ENCODE measurements at regions not wholly inside any gene's neighbourhood (a gene's known extent, or its start where the extent isn't known, plus 50 kb on each side); places are given as distances from the start of the nearest gene placed in this dataset.

DNA sequence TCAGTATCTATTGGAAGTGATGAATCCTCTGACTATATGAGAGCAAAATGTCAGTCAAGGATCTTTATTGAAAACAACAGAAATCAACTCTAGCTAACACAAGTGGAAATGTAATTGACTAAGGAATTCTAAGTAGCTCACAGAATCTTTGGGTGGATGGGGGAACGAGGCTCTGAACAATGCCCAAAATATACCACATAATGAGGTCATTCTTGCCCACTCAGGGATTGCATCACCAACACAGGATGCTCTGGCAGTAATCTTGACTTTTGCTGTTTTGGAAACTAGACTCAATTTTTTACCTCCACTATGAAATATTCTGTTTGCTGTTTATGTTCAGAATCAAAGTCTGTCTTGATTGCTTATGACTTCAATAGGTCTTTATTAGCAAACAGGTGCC lies 127.4 kb upstream of the UNC5C start:
- Histone ChIP-seq H3K9me2 (no peaks in the 10 kb centered on the region), H3K79me2 (ENCODE audit: insufficient read depth) (no peaks in the 10 kb centered on the region), H3K4me1 (ENCODE audit: control insufficient read depth in 1 of 2, insufficient read depth in 2 of 2, low read depth in 1 of 2, low read length in 1 of 2) (peaks cover 0 to 4% of the 10 kb centered on the region in 2 experiments; a peak in 2 of 4 replicates), H3K36me3 (replicated peaks in 1 of 2; ENCODE audit: control insufficient read depth in 1 of 2, insufficient read depth in 2 of 2, low read length in 1 of 2) (no peaks in the 10 kb centered on the region), H3K9me3 (no peaks in the 10 kb centered on the region), H3F3A (replicated peaks; ENCODE audit: insufficient read depth) (no peaks in the 10 kb centered on the region), H4K20me1 (ENCODE audit: insufficient read depth) (no peaks in the 10 kb centered on the region), H3K4me2 (no peak overlapping the region), H2AFZ (ENCODE audit: low read depth) (no peak overlapping the region), H3K27me3 (ENCODE audit: insufficient read depth) (no peaks in the 10 kb centered on the region), H3K4me3 (ENCODE audit: low read depth in 2 of 2, low read length in 1 of 2) (no peak overlapping the region), H3K9ac (no peak overlapping the region), H3K27ac (ENCODE audit: low read depth in 2 of 2, low read length in 1 of 2) (no peak overlapping the region)
- no peak for DNase-seq
- ChIA-PET CTCF (no interaction called here), POLR2A (no interaction called here)
- WGBS (ENCODE audit: low lambda C conversion rate) = 24% methylated on average over 1 of the region's 1 CpG
- TF ChIP-seq RAD21 (IDR thresholded peaks at IDR 0.05; ENCODE audit: low read length) (no peak), TEAD4 (IDR thresholded peaks at IDR 0.05; ENCODE audit: borderline replicate concordance, insufficient read depth) (no peak), SMC3 (IDR thresholded peaks at IDR 0.05; ENCODE audit: low read depth, low read length) (no peak), RFX5 (IDR thresholded peaks at IDR 0.05; ENCODE audit: low read length) (no peak)
- TF ChIP-seq, protein P1, sequence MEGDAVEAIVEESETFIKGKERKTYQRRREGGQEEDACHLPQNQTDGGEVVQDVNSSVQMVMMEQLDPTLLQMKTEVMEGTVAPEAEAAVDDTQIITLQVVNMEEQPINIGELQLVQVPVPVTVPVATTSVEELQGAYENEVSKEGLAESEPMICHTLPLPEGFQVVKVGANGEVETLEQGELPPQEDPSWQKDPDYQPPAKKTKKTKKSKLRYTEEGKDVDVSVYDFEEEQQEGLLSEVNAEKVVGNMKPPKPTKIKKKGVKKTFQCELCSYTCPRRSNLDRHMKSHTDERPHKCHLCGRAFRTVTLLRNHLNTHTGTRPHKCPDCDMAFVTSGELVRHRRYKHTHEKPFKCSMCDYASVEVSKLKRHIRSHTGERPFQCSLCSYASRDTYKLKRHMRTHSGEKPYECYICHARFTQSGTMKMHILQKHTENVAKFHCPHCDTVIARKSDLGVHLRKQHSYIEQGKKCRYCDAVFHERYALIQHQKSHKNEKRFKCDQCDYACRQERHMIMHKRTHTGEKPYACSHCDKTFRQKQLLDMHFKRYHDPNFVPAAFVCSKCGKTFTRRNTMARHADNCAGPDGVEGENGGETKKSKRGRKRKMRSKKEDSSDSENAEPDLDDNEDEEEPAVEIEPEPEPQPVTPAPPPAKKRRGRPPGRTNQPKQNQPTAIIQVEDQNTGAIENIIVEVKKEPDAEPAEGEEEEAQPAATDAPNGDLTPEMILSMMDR (IDR thresholded peaks at IDR 0.05) = no peak
- TF ChIP-seq, protein P2, sequence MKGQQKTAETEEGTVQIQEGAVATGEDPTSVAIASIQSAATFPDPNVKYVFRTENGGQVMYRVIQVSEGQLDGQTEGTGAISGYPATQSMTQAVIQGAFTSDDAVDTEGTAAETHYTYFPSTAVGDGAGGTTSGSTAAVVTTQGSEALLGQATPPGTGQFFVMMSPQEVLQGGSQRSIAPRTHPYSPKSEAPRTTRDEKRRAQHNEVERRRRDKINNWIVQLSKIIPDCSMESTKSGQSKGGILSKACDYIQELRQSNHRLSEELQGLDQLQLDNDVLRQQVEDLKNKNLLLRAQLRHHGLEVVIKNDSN (IDR thresholded peaks at IDR 0.05; ENCODE audit: borderline replicate concordance, low read depth) = no peak
- TF ChIP-seq, protein P3, sequence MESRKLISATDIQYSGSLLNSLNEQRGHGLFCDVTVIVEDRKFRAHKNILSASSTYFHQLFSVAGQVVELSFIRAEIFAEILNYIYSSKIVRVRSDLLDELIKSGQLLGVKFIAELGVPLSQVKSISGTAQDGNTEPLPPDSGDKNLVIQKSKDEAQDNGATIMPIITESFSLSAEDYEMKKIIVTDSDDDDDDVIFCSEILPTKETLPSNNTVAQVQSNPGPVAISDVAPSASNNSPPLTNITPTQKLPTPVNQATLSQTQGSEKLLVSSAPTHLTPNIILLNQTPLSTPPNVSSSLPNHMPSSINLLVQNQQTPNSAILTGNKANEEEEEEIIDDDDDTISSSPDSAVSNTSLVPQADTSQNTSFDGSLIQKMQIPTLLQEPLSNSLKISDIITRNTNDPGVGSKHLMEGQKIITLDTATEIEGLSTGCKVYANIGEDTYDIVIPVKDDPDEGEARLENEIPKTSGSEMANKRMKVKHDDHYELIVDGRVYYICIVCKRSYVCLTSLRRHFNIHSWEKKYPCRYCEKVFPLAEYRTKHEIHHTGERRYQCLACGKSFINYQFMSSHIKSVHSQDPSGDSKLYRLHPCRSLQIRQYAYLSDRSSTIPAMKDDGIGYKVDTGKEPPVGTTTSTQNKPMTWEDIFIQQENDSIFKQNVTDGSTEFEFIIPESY (IDR thresholded peaks at IDR 0.05; ENCODE audit: borderline replicate concordance, low read depth) = no peak

DNA sequence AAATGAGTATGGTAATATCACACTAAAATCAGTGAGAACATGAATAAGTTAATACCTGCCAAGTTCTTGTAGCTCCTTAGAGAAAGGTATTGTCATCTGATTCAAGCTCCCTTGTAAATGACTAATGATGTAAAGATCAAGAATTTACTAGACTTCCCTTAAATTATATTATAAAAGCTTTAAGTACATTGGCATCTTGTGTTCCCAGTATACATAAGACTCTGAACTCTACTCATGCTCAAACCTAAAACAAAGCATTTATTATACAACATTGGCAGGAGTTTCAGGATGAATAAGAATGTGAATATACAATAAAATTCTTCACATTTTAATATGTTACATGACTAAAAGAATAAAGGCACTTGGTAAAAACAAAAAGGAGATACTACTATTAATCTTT lies 126.8 kb upstream of the UNC5C start:
- Histone ChIP-seq H3K4me2 (no peak overlapping the region), H3K27ac (ENCODE audit: low read depth in 2 of 2, low read length in 1 of 2) (no peak overlapping the region), H3K9me3 (no peaks in the 10 kb centered on the region), H3K9me2 (no peaks in the 10 kb centered on the region), H2AFZ (ENCODE audit: low read depth) (no peak overlapping the region), H4K20me1 (ENCODE audit: insufficient read depth) (no peaks in the 10 kb centered on the region), H3K79me2 (ENCODE audit: insufficient read depth) (no peaks in the 10 kb centered on the region), H3K27me3 (ENCODE audit: insufficient read depth) (no peaks in the 10 kb centered on the region), H3K9ac (no peak overlapping the region), H3K36me3 (replicated peaks in 1 of 2; ENCODE audit: control insufficient read depth in 1 of 2, insufficient read depth in 2 of 2, low read length in 1 of 2) (no peaks in the 10 kb centered on the region), H3F3A (replicated peaks; ENCODE audit: insufficient read depth) (no peaks in the 10 kb centered on the region), H3K4me3 (ENCODE audit: low read depth in 2 of 2, low read length in 1 of 2) (no peak overlapping the region), H3K4me1 (ENCODE audit: control insufficient read depth in 1 of 2, insufficient read depth in 2 of 2, low read depth in 1 of 2, low read length in 1 of 2) (peaks cover 0 to 4% of the 10 kb centered on the region in 2 experiments; a peak in 2 of 4 replicates)
- ChIA-PET CTCF (interaction anchor here (1.5 kb wide), 1 partner anchor 21 kb away, joined by 3 read pairs; no protein-coding TSS in a partner anchor), POLR2A (no interaction called here)
- DNase-seq = no peak
- TF ChIP-seq, protein P4, sequence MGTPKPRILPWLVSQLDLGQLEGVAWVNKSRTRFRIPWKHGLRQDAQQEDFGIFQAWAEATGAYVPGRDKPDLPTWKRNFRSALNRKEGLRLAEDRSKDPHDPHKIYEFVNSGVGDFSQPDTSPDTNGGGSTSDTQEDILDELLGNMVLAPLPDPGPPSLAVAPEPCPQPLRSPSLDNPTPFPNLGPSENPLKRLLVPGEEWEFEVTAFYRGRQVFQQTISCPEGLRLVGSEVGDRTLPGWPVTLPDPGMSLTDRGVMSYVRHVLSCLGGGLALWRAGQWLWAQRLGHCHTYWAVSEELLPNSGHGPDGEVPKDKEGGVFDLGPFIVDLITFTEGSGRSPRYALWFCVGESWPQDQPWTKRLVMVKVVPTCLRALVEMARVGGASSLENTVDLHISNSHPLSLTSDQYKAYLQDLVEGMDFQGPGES (IDR thresholded peaks at IDR 0.05; ENCODE audit: low read depth, low read length) = no peak
- no peak for TF ChIP-seq EZH2phosphoT487 (IDR thresholded peaks at IDR 0.05; ENCODE audit: borderline replicate concordance, low read depth)
- TF ChIP-seq, protein P3 (IDR thresholded peaks at IDR 0.05; ENCODE audit: borderline replicate concordance, low read depth) = no peak
- no peak for TF ChIP-seq RXRA (IDR thresholded peaks at IDR 0.05; ENCODE audit: borderline replicate concordance, low read depth)
- no peak for TF ChIP-seq YY1 (IDR thresholded peaks at IDR 0.05; ENCODE audit: low read depth)
- no peak for TF ChIP-seq RCOR1 (IDR thresholded peaks at IDR 0.05; ENCODE audit: low read length)
- TF ChIP-seq NRF1 (IDR thresholded peaks at IDR 0.05; ENCODE audit: low read depth, low read length) = no peak
- no peak for TF ChIP-seq FOXM1 (IDR thresholded peaks at IDR 0.05; ENCODE audit: low read depth)
- TF ChIP-seq, protein P5, sequence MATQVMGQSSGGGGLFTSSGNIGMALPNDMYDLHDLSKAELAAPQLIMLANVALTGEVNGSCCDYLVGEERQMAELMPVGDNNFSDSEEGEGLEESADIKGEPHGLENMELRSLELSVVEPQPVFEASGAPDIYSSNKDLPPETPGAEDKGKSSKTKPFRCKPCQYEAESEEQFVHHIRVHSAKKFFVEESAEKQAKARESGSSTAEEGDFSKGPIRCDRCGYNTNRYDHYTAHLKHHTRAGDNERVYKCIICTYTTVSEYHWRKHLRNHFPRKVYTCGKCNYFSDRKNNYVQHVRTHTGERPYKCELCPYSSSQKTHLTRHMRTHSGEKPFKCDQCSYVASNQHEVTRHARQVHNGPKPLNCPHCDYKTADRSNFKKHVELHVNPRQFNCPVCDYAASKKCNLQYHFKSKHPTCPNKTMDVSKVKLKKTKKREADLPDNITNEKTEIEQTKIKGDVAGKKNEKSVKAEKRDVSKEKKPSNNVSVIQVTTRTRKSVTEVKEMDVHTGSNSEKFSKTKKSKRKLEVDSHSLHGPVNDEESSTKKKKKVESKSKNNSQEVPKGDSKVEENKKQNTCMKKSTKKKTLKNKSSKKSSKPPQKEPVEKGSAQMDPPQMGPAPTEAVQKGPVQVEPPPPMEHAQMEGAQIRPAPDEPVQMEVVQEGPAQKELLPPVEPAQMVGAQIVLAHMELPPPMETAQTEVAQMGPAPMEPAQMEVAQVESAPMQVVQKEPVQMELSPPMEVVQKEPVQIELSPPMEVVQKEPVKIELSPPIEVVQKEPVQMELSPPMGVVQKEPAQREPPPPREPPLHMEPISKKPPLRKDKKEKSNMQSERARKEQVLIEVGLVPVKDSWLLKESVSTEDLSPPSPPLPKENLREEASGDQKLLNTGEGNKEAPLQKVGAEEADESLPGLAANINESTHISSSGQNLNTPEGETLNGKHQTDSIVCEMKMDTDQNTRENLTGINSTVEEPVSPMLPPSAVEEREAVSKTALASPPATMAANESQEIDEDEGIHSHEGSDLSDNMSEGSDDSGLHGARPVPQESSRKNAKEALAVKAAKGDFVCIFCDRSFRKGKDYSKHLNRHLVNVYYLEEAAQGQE (IDR thresholded peaks at IDR 0.05; ENCODE audit: low read depth, low read length) = no peak
- no peak for TF ChIP-seq FOXJ3 (CRISPR knock-in tag; IDR thresholded peaks at IDR 0.05)

All from SK-N-SH (cell line).